IMR-90 (cell line): ENCODE measurements at regions not wholly inside any gene's neighbourhood (a gene's known extent, or its start where the extent isn't known, plus 50 kb on each side); places are given as distances from the start of the nearest gene placed in this dataset.
A peak's percentile ranks its signal among the peaks of the same experiment; 100 is the strongest.

Experiments used
- ATAC-seq: fragments of 200-7000 bp; cut with Tn5 transposase; 2 replicates; pipeline ENCODE4 v1.9.1; 2020; ENCODE audit warnings: low read depth, mild to moderate bottlenecking, moderate library complexity
- BruUV-seq: library from RNA; stranded (reverse); fragments of 400-500 nt; replicated peaks from 2 replicates; lab custom pipeline; 2021; lab: Mats Ljungman, UMichigan
- CTCF ChIA-PET: fragments of 300-600 bp; formaldehyde crosslinking; extraction: SDS; loops from one replicate; lab custom pipeline; 2021; ENCODE audit warnings: antibody characterized with exemption; lab: Yijun Ruan, JAX
- POLR2A ChIA-PET: fragments of 300-600 bp; sonication (Branson Sonifier 250); formaldehyde crosslinking; loops from one replicate; lab custom pipeline; 2022; ENCODE audit warnings: antibody characterized with exemption; ENCODE audit not compliant: unreplicated experiment; lab: Charles Lee
- DNase-seq: peaks from one replicate; pipeline ENCODE4 v3.0.0; 2013
- H2AFZ ChIP-seq: replicated peaks from 2 replicates; pipeline ENCODE3; 2013; ENCODE audit warnings: low read length, mild to moderate bottlenecking; ENCODE audit not compliant: poor library complexity
- H2AK5ac ChIP-seq: 2 replicates; pipeline ENCODE4 v1.6.1; 2013; ENCODE audit warnings: low read depth, low read length, inconsistent platforms
- H2AK9ac ChIP-seq: replicated peaks from 2 replicates; pipeline ENCODE3; 2013; ENCODE audit warnings: mild to moderate bottlenecking, low read depth, low read length, moderate library complexity; ENCODE audit not compliant: poor library complexity
- H2BK120ac ChIP-seq: 2 replicates; pipeline ENCODE4 v1.6.1; 2013; ENCODE audit warnings: low read depth, low read length, inconsistent platforms
- H2BK15ac ChIP-seq: 3 replicates; pipeline ENCODE4 v1.6.1; 2013; ENCODE audit warnings: low read depth, low read length, inconsistent platforms
- H2BK20ac ChIP-seq: 2 replicates; pipeline ENCODE4 v1.6.1; 2013; ENCODE audit warnings: low read depth, mild to moderate bottlenecking, inconsistent platforms, low read length, moderate library complexity
- H2BK5ac ChIP-seq: 2 replicates; pipeline ENCODE4 v1.6.1; 2013; ENCODE audit warnings: mild to moderate bottlenecking, low read depth, low read length, inconsistent platforms; ENCODE audit not compliant: poor library complexity, severe bottlenecking
- H3K14ac ChIP-seq: replicated peaks from 2 replicates; pipeline ENCODE4 v1.6.1; 2013; ENCODE audit warnings: low read depth, low read length, inconsistent platforms
- H3K18ac ChIP-seq: 2 replicates; pipeline ENCODE4 v1.6.1; 2013; ENCODE audit warnings: low read depth, low read length, control low read depth
- H3K23ac ChIP-seq: 2 replicates; pipeline ENCODE4 v1.6.1; 2013; ENCODE audit warnings: low read depth, low read length, inconsistent platforms
- H3K27ac ChIP-seq: 2 replicates; pipeline ENCODE4 v1.5.1; 2013; ENCODE audit warnings: mild to moderate bottlenecking, control low read depth, low read length; ENCODE audit not compliant: insufficient read depth
- H3K27me3 ChIP-seq: 2 replicates; pipeline ENCODE4 v1.6.1; 2013; ENCODE audit warnings: low read length; ENCODE audit not compliant: control insufficient read depth, insufficient read depth
- H3K36me3 ChIP-seq: 2 replicates; pipeline ENCODE4 v1.6.1; 2013; ENCODE audit warnings: low read length, mixed read lengths; ENCODE audit not compliant: control insufficient read depth, insufficient read depth
- H3K4ac ChIP-seq: 2 replicates; pipeline ENCODE4 v1.6.1; 2013; ENCODE audit warnings: low read depth, low read length, inconsistent platforms
- H3K4me1 ChIP-seq: 2 replicates; pipeline ENCODE4 v1.6.1; 2013; ENCODE audit warnings: low read length, mixed read lengths; ENCODE audit not compliant: control insufficient read depth, insufficient read depth
- H3K4me2 ChIP-seq: 2 replicates; pipeline ENCODE4 v1.6.1; 2013; ENCODE audit warnings: low read depth, mild to moderate bottlenecking, control low read depth, low read length, moderate library complexity
- H3K4me3 ChIP-seq: 2 replicates; pipeline ENCODE4 v1.5.1; 2013; ENCODE audit warnings: low read depth, mild to moderate bottlenecking, control low read depth, low read length, moderate library complexity; ENCODE audit not compliant: insufficient read depth
- H3K56ac ChIP-seq: 2 replicates; pipeline ENCODE4 v1.6.1; 2013; ENCODE audit warnings: low read length, inconsistent platforms; ENCODE audit not compliant: insufficient read depth; ENCODE audit errors: extremely low read depth
- H3K79me1 ChIP-seq, 2 experiments: 2 replicates each; pipeline ENCODE4 v1.6.1; 2013; ENCODE audit warnings: low read length in 2 of 2, inconsistent platforms in 1 of 2, low read depth in 1 of 2
- H3K9ac ChIP-seq: 2 replicates; pipeline ENCODE4 v1.6.1; 2013; ENCODE audit warnings: low read depth, low read length, control low read depth
- H3K9me1 ChIP-seq: 2 replicates; pipeline ENCODE4 v1.6.1; 2013; ENCODE audit warnings: low read length, inconsistent platforms; ENCODE audit not compliant: insufficient read depth
- H3K9me3 ChIP-seq: 2 replicates; pipeline ENCODE4 v1.6.1; 2013; ENCODE audit warnings: low read length; ENCODE audit not compliant: control insufficient read depth, insufficient read depth
- H4K20me1 ChIP-seq: 2 replicates; pipeline ENCODE4 v1.6.1; 2013; ENCODE audit warnings: low read length, inconsistent platforms; ENCODE audit not compliant: insufficient read depth
- H4K5ac ChIP-seq: 2 replicates; pipeline ENCODE4 v1.6.1; 2013; ENCODE audit warnings: mild to moderate bottlenecking, low read depth, low read length, control low read depth
- H4K8ac ChIP-seq, 2 experiments: 2 replicates each; pipeline ENCODE4 v1.6.1; 2013; ENCODE audit warnings: low read depth in 2 of 2, low read length in 2 of 2, control low read depth in 1 of 2, inconsistent platforms in 1 of 2
- H4K91ac ChIP-seq: 2 replicates; pipeline ENCODE4 v1.6.1; 2013; ENCODE audit warnings: low read depth, low read length, inconsistent platforms; ENCODE audit not compliant: insufficient read depth
- SMC3 ChIP-seq: fragments of 150-350 bp; IDR thresholded peaks from 2 replicates; pipeline ENCODE4 v1.6.1; 2016; ENCODE audit warnings: low read depth, mild to moderate bottlenecking, antibody characterized with exemption, low read length, moderate library complexity
- WGBS, 2 experiments: methylation state at CpG; one replicate each; pipeline versions ENCODE4 v1.1.5 to v1.1.7; 2013; ENCODE audit warnings: missing lambda C conversion rate in 2 of 2; ENCODE audit not compliant: insufficient read length in 1 of 2; ENCODE audit errors: extremely low coverage in 2 of 2; 5-methylcytosine and 5-hydroxymethylcytosine counted together
- dilution Hi-C: fragments of 300-500 bp; cut with HindIII; formaldehyde crosslinking; loops from one replicate; pipeline ENCODE4 v1.14.3; 2018; ENCODE audit warnings: low sequenced_read_pairs; ENCODE audit not compliant: unreplicated experiment
- in situ Hi-C: fragments of 300-500 bp; cut with MboI; formaldehyde crosslinking; loops from 3 replicates; pipeline ENCODE4 v1.14.3; 2019; ENCODE audit warnings: low sequenced_read_pairs, inconsistent platforms, mixed read lengths
- intact Hi-C: fragments of 100-400 bp; cut with micrococcal nuclease; formaldehyde crosslinking; loops from 2 replicates; pipeline ENCODE4 v1.10.0; 2022

GRCh38 chr6:126112171-126112632 lies 125.9 kb downstream of the TRMT11 start:
- intact Hi-C loops (no loop called here), in situ Hi-C loops (no loop called here), dilution Hi-C loops (no loop called here)
- Histone ChIP-seq H3K4me1 (0 out of 2 replicates have a peak, but pooled peaks cover 1% of the 10 kb centered on the region), H2BK20ac (no peak overlapping the region), H3K27ac (no peak overlapping the region), H3K56ac (no peak overlapping the region), H3K14ac (no peak overlapping the region), H4K5ac (no peak overlapping the region), H3K9me1 (no peaks in the 10 kb centered on the region), H2BK15ac (no peak overlapping the region), H3K23ac (no peak overlapping the region), H2BK120ac (no peak overlapping the region), H2BK5ac (no peak overlapping the region), H3K27me3 (no peaks in the 10 kb centered on the region), H2AK9ac (no peak overlapping the region), H4K91ac (no peak overlapping the region), H3K4me2 (no peak overlapping the region), H3K9ac (no peak overlapping the region), H2AK5ac (no peak overlapping the region), H2AFZ (no peak overlapping the region), H3K18ac (no peak overlapping the region), H3K4me3 (no peak overlapping the region), H3K79me1 (no peaks in the 10 kb centered on the region), H4K20me1 (no peaks in the 10 kb centered on the region), H3K9me3 (no peaks in the 10 kb centered on the region), H3K4ac (no peak overlapping the region), H4K8ac (no peak overlapping the region), H3K36me3 (no peaks in the 10 kb centered on the region)
- ChIA-PET CTCF (no interaction called here), POLR2A (no interaction called here)
- TF ChIP-seq SMC3 = no peak
- no CpG with 5 or more reads among the region's 2 CpGs for WGBS, 2 experiments
- no TSS peak for BruUV-seq
- DNase-seq = peak; percentile 63
- peak; percentile 48 for ATAC-seq
